ENCODE measurements at regions not wholly inside any gene's neighbourhood (a gene's known extent, or its start where the extent isn't known, plus 50 kb on each side); places are given as distances from the start of the nearest gene placed in this dataset.

DNA sequence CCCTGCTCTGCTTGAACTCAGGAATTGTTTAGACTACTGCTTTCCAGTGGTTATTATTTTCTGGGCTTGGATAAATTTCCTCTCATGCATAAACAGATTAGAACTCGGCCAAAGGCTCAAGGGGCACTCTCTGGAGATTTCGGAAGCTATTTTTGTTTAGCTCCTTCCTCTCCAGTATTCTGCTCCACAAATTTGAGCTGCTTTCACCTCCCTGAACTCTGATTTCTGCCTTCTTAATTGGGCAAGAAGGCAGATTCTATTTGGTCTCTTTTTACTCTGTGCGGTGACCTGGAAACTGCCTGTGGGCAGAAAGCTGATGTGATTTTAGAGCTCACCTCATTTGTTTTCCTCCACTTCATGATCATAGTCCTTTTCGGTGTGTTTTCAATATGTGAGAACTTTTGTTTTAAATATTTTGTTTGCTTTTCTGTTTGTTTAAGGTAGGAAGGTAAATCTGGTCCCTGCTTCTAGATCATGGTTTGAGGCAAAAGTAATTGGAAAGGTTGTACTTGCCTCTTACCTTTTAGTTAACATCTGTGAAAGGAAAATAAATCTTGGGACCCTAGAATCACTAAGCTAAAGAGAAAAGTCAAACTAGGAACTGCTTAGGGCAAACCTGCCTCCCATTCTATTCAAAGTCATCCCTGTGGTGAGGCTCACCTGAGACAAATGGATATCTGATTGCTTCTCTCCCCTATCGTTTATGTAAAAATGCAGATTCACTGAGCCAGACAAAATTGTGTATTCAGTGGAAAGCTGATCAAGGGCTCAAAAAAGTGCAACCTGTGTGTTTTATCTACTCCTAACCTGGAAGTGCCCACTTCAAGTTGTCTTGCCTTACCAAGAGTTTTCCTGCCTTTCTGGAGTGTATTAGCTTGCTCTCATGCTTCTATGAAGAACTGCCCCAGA lies 714.7 kb upstream of the PCDH20 start:
- FAIRE-seq (no peak), DNase-seq (ENCODE audit: insufficient read length, low spot score) (no peak)
- TF ChIP-seq, protein P1, sequence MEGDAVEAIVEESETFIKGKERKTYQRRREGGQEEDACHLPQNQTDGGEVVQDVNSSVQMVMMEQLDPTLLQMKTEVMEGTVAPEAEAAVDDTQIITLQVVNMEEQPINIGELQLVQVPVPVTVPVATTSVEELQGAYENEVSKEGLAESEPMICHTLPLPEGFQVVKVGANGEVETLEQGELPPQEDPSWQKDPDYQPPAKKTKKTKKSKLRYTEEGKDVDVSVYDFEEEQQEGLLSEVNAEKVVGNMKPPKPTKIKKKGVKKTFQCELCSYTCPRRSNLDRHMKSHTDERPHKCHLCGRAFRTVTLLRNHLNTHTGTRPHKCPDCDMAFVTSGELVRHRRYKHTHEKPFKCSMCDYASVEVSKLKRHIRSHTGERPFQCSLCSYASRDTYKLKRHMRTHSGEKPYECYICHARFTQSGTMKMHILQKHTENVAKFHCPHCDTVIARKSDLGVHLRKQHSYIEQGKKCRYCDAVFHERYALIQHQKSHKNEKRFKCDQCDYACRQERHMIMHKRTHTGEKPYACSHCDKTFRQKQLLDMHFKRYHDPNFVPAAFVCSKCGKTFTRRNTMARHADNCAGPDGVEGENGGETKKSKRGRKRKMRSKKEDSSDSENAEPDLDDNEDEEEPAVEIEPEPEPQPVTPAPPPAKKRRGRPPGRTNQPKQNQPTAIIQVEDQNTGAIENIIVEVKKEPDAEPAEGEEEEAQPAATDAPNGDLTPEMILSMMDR (IDR thresholded peaks at IDR 0.05; ENCODE audit: insufficient read depth, missing control alignments): no peak

DNA sequence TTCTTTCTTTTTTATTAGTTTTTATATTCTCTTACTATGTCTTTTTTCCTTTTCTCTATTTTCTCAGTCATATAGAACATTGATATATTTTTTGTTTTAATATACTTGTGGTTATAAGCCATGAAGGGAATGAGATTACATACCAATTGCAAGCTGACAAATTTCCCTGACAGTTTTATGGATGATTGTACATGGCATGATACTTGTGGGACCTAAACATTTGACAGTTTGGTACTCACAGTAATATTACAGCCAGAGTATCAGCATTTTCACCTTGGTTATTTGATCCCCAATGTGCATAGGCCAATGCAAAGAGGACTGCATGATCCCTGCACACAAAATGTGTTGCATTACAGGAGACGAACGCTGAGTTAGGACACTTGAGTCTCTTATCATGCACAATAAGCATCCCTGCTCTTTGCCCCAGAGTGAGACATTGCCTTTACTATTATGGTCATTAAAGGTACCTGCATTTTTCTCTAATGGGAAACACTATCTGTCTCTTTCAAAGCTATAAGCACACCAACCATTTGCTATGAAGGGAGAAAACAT lies 713.4 kb upstream of the PCDH20 start:
- TF ChIP-seq, protein P1 (IDR thresholded peaks at IDR 0.05; ENCODE audit: insufficient read depth, missing control alignments): no peak
- FAIRE-seq (no peak), DNase-seq (ENCODE audit: insufficient read length, low spot score) (no peak)

DNA sequence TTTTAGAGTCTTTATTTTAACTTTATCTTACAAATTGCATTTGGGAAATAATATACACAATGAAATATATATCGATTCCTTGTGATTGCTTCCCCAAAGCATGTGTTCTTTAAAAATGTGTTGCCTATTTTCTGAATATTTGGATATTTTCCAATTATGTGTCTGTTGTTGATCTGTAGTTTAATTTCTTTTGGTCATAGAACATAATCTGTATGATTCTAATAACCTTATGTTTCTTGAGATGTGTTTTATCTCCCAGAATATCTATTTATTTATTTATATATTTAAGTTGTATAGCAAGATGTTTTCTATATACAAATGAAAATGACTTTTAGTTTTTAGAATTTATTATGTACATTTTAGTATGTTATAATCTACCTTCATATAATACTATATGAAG lies 710.8 kb upstream of the PCDH20 start:
- FAIRE-seq: no peak
- TF ChIP-seq, protein P1 (IDR thresholded peaks at IDR 0.05; ENCODE audit: insufficient read depth, missing control alignments): no peak
- no peak for DNase-seq (ENCODE audit: insufficient read length, low spot score)

DNA sequence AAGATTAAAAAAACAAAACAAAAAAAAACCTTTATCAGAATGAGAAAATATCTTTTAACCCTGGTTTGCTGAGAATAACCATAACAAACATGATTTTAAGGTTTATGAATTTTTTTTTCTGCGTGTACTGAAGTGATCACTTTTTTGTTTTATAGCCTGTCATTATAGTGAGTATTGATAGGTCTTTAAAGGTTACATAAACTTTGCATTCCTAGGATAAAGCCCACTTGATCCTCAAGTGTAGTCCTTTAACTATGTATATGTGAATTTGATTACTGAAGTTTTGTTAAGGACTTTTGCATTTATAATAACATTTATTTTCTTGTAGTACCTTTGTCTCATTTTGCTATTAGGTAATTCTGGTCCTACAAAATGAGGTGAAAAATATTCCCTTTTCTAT lies 709.8 kb upstream of the PCDH20 start:
- FAIRE-seq (peak; percentile 6), DNase-seq (ENCODE audit: insufficient read length, low spot score) (no peak)
- TF ChIP-seq, protein P1 (IDR thresholded peaks at IDR 0.05; ENCODE audit: insufficient read depth, missing control alignments): no peak

DNA sequence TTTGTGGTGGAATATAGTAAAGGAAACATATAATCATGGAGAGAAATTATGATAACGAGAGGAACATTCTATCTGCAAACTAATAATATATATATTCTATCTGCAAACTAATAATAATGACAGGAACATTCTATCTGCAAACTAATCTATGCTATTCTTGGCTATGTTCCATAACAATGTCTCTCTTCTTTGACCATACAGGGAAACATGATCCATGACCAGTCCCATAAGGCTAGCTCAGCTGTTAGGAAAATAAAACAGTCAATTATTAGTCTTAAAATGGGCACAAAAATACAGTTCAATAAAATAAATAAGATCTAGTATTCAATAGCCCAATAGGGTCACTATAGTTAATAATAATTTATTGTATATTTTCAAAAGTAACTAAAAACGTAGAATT lies 707.8 kb upstream of the PCDH20 start:
- FAIRE-seq: no peak
- TF ChIP-seq, protein P1 (IDR thresholded peaks at IDR 0.05; ENCODE audit: insufficient read depth, missing control alignments): no peak
- DNase-seq (ENCODE audit: insufficient read length, low spot score): no peak

DNA sequence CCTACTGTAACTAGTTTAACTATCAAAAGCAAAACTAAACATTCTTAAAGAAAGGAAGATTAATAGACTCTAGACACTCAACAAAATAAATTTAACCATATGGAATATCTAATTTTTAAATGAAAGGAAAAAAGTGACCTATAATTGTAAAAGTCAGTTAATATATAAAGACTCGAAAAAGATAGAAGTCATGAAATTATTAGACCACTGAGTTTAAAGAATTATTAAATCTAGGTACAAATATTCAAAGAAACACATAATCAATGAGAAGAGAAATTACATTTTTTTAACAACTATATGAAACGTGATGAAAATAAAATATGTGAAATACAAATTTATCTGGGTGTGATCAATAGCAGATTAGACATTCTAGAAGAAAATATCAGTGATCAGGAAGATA lies 706.8 kb upstream of the PCDH20 start:
- no peak for DNase-seq (ENCODE audit: insufficient read length, low spot score)
- no peak for FAIRE-seq
- TF ChIP-seq, protein P1 (IDR thresholded peaks at IDR 0.05; ENCODE audit: insufficient read depth, missing control alignments): no peak
